ENCODE measurements at regions not wholly inside any gene's neighbourhood (a gene's known extent, or its start where the extent isn't known, plus 50 kb on each side); places are given as distances from the start of the nearest gene placed in this dataset.

GRCh38 chr10:10881117-10881813 is 136.4 kb upstream of the CELF2 start:
- H3K4me1 Mint-ChIP-seq (ENCODE audit: unreplicated experiment) = no peaks in the 10 kb centered on the region
- no peaks in the 10 kb centered on the region for H3K27me3 Mint-ChIP-seq (ENCODE audit: unreplicated experiment)
- no peak for DNase-seq (ENCODE audit: low spot score)
- H3K9me3 Mint-ChIP-seq (ENCODE audit: unreplicated experiment) = no peaks in the 10 kb centered on the region
- no peak overlapping the region for H3K27ac Mint-ChIP-seq (ENCODE audit: unreplicated experiment)
- H3K36me3 Mint-ChIP-seq (ENCODE audit: low read depth, unreplicated experiment) = no peaks in the 10 kb centered on the region
- H3K4me3 Mint-ChIP-seq (ENCODE audit: unreplicated experiment) = no peak overlapping the region
- TF ChIP-seq CTCF (IDR thresholded peaks at IDR 0.05; ENCODE audit: unreplicated experiment) = no peak

GRCh38 chr10:10883737-10884136 is 133.9 kb upstream of the CELF2 start:
- Mint-ChIP-seq H3K27me3 (ENCODE audit: unreplicated experiment) (no peaks in the 10 kb centered on the region), H3K27ac (ENCODE audit: unreplicated experiment) (no peak overlapping the region), H3K36me3 (ENCODE audit: low read depth, unreplicated experiment) (no peaks in the 10 kb centered on the region), H3K4me3 (ENCODE audit: unreplicated experiment) (no peak overlapping the region), H3K4me1 (ENCODE audit: unreplicated experiment) (no peaks in the 10 kb centered on the region), H3K9me3 (ENCODE audit: unreplicated experiment) (no peaks in the 10 kb centered on the region)
- no peak for DNase-seq (ENCODE audit: low spot score)
- no peak for TF ChIP-seq CTCF (IDR thresholded peaks at IDR 0.05; ENCODE audit: unreplicated experiment)

- TF ChIP-seq CTCF (IDR thresholded peaks at IDR 0.05; ENCODE audit: unreplicated experiment) = no peak
- Mint-ChIP-seq H3K4me1 (ENCODE audit: unreplicated experiment) (no peaks in the 10 kb centered on the region), H3K4me3 (ENCODE audit: unreplicated experiment) (no peak overlapping the region), H3K36me3 (ENCODE audit: low read depth, unreplicated experiment) (no peaks in the 10 kb centered on the region), H3K9me3 (ENCODE audit: unreplicated experiment) (no peaks in the 10 kb centered on the region), H3K27ac (ENCODE audit: unreplicated experiment) (no peak overlapping the region), H3K27me3 (ENCODE audit: unreplicated experiment) (no peaks in the 10 kb centered on the region)
- DNase-seq (ENCODE audit: low spot score) = no peak
Measured at GRCh38 chr10:10886861-10887531, 130.7 kb upstream of the CELF2 start.

GRCh38 chr10:10891124-10892082 is 126.3 kb upstream of the CELF2 start:
- Mint-ChIP-seq H3K4me3 (ENCODE audit: unreplicated experiment) (no peak overlapping the region), H3K9me3 (ENCODE audit: unreplicated experiment) (no peaks in the 10 kb centered on the region), H3K27ac (ENCODE audit: unreplicated experiment) (no peak overlapping the region), H3K27me3 (ENCODE audit: unreplicated experiment) (no peaks in the 10 kb centered on the region), H3K4me1 (ENCODE audit: unreplicated experiment) (no peaks in the 10 kb centered on the region), H3K36me3 (ENCODE audit: low read depth, unreplicated experiment) (no peaks in the 10 kb centered on the region)
- no peak for TF ChIP-seq CTCF (IDR thresholded peaks at IDR 0.05; ENCODE audit: unreplicated experiment)
- DNase-seq (ENCODE audit: low spot score) = no peak
